ENCODE measurements at regions not wholly inside any gene's neighbourhood (a gene's known extent, or its start where the extent isn't known, plus 50 kb on each side); places are given as distances from the start of the nearest gene placed in this dataset.

DNA sequence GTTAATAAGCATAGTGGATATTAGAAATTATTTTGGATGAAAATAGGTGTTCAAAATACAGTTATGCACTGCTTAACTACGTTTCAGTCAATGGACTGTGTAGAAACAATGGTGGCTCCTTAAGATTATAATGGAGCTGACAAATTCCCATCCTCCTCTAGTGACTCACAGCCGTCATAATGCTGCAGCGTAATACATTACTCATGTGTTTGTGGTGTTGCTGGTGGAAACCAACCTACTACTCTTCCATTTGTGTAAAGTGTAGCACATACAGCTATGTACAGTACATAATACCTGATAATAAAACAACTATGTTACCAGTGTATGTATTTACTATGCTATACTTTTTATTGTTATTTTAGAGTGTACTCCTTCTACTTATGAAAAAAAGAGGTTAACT is 111.2 kb upstream of the TMCC3 start:
- no peaks in the 10 kb centered on the region for H3K9me3 Mint-ChIP-seq
- TF ChIP-seq CTCF (IDR thresholded peaks at IDR 0.05) (no peak), EZH2 (IDR thresholded peaks at IDR 0.05) (no peak), EZH2phosphoT487 (IDR thresholded peaks at IDR 0.05) (no peak)
- no peak overlapping the region for H3K9ac ChIP-seq
- no peak overlapping the region for H2AFZ ChIP-seq (replicated peaks)
- H3K4me1 ChIP-seq: no peaks in the 10 kb centered on the region
- H3K36me3 Mint-ChIP-seq: no peaks in the 10 kb centered on the region
- no peaks in the 10 kb centered on the region for H3K79me2 ChIP-seq (ENCODE audit: low read depth)
- H3K27me3 Mint-ChIP-seq (ENCODE audit: insufficient read depth, low read depth): peaks cover 2% of the 10 kb centered on the region
- no peaks in the 10 kb centered on the region for H3F3A ChIP-seq (ENCODE audit: low read depth)
- no peaks in the 10 kb centered on the region for H3K36me3 ChIP-seq
- H3K4me2 ChIP-seq: no peak overlapping the region
- H3K4me1 Mint-ChIP-seq: no peaks in the 10 kb centered on the region
- no peak overlapping the region for H3K4me3 Mint-ChIP-seq
- H3K9me3 ChIP-seq (ENCODE audit: low read depth): no peaks in the 10 kb centered on the region
- H3K27ac ChIP-seq: no peak overlapping the region
- no peak for DNase-seq (ENCODE audit: low spot score)
- no peak overlapping the region for H3K27ac Mint-ChIP-seq
- no peak overlapping the region for H3K4me3 ChIP-seq
- no peaks in the 10 kb centered on the region for H3K27me3 ChIP-seq
- no peaks in the 10 kb centered on the region for H4K20me1 ChIP-seq (ENCODE audit: low read depth)

GRCh38 chr12:94760786-94761185 is 110.4 kb upstream of the TMCC3 start:
- no peak overlapping the region for H2AFZ ChIP-seq (replicated peaks)
- Mint-ChIP-seq H3K27me3 (ENCODE audit: insufficient read depth, low read depth) (peaks cover 2% of the 10 kb centered on the region), H3K36me3 (no peaks in the 10 kb centered on the region), H3K4me3 (no peak overlapping the region), H3K9me3 (no peaks in the 10 kb centered on the region), H3K27ac (no peak overlapping the region), H3K4me1 (no peaks in the 10 kb centered on the region)
- no peaks in the 10 kb centered on the region for H3K9me3 ChIP-seq (ENCODE audit: low read depth)
- no peak for TF ChIP-seq EZH2 (IDR thresholded peaks at IDR 0.05)
- TF ChIP-seq CTCF (IDR thresholded peaks at IDR 0.05): no peak
- TF ChIP-seq EZH2phosphoT487 (IDR thresholded peaks at IDR 0.05): no peak
- DNase-seq (ENCODE audit: low spot score): no peak
- no peaks in the 10 kb centered on the region for H3K4me1 ChIP-seq
- no peak overlapping the region for H3K27ac ChIP-seq
- H3K36me3 ChIP-seq: no peaks in the 10 kb centered on the region
- H3K9ac ChIP-seq: no peak overlapping the region
- no peaks in the 10 kb centered on the region for H3F3A ChIP-seq (ENCODE audit: low read depth)
- H3K4me3 ChIP-seq: no peak overlapping the region
- no peak overlapping the region for H3K4me2 ChIP-seq
- H4K20me1 ChIP-seq (ENCODE audit: low read depth): no peaks in the 10 kb centered on the region
- no peaks in the 10 kb centered on the region for H3K79me2 ChIP-seq (ENCODE audit: low read depth)
- H3K27me3 ChIP-seq: no peaks in the 10 kb centered on the region

- H3K4me3 ChIP-seq: no peak overlapping the region
- no peak overlapping the region for H3K27ac ChIP-seq
- H3K9me3 Mint-ChIP-seq: peaks cover 4% of the 10 kb centered on the region
- no peak overlapping the region for H3K27ac Mint-ChIP-seq
- peaks cover 2% of the 10 kb centered on the region for H3K27me3 Mint-ChIP-seq (ENCODE audit: insufficient read depth, low read depth)
- no peak for TF ChIP-seq EZH2phosphoT487 (IDR thresholded peaks at IDR 0.05)
- TF ChIP-seq CTCF (IDR thresholded peaks at IDR 0.05): no peak
- no peaks in the 10 kb centered on the region for H4K20me1 ChIP-seq (ENCODE audit: low read depth)
- no peak overlapping the region for H2AFZ ChIP-seq (replicated peaks)
- peaks cover 14% of the 10 kb centered on the region for H3K4me1 Mint-ChIP-seq
- no peaks in the 10 kb centered on the region for H3K27me3 ChIP-seq
- no peaks in the 10 kb centered on the region for H3K36me3 ChIP-seq
- H3K9ac ChIP-seq: no peak overlapping the region
- no peaks in the 10 kb centered on the region for H3K4me1 ChIP-seq
- no peaks in the 10 kb centered on the region for H3F3A ChIP-seq (ENCODE audit: low read depth)
- H3K4me3 Mint-ChIP-seq: no peak overlapping the region
- no peaks in the 10 kb centered on the region for H3K9me3 ChIP-seq (ENCODE audit: low read depth)
- H3K36me3 Mint-ChIP-seq: no peaks in the 10 kb centered on the region
- DNase-seq (ENCODE audit: low spot score): no peak
- no peak overlapping the region for H3K4me2 ChIP-seq
- H3K79me2 ChIP-seq (ENCODE audit: low read depth): no peaks in the 10 kb centered on the region
These were observed 106.4 kb upstream of the TMCC3 start for GRCh38 chr12:94756789-94757188.

GRCh38 chr12:94755598-94755997 is 105.2 kb upstream of the TMCC3 start:
- H3K4me3 ChIP-seq: no peak overlapping the region
- H3K4me1 ChIP-seq: no peaks in the 10 kb centered on the region
- H3K79me2 ChIP-seq (ENCODE audit: low read depth): no peaks in the 10 kb centered on the region
- H3K36me3 Mint-ChIP-seq: no peaks in the 10 kb centered on the region
- H3F3A ChIP-seq (ENCODE audit: low read depth): no peaks in the 10 kb centered on the region
- H3K9ac ChIP-seq: no peak overlapping the region
- no peaks in the 10 kb centered on the region for H3K9me3 ChIP-seq (ENCODE audit: low read depth)
- peaks cover 4% of the 10 kb centered on the region for H3K9me3 Mint-ChIP-seq
- peaks cover 2% of the 10 kb centered on the region for H3K27me3 Mint-ChIP-seq (ENCODE audit: insufficient read depth, low read depth)
- no peak overlapping the region for H3K4me3 Mint-ChIP-seq
- DNase-seq (ENCODE audit: low spot score): no peak
- H3K27ac Mint-ChIP-seq: no peak overlapping the region
- no peak overlapping the region for H3K4me2 ChIP-seq
- H3K36me3 ChIP-seq: no peaks in the 10 kb centered on the region
- no peak overlapping the region for H2AFZ ChIP-seq (replicated peaks)
- no peaks in the 10 kb centered on the region for H3K27me3 ChIP-seq
- H3K4me1 Mint-ChIP-seq: peaks cover 17% of the 10 kb centered on the region
- TF ChIP-seq EZH2 (IDR thresholded peaks at IDR 0.05) (no peak), CTCF (IDR thresholded peaks at IDR 0.05) (no peak), EZH2phosphoT487 (IDR thresholded peaks at IDR 0.05) (no peak)
- no peaks in the 10 kb centered on the region for H4K20me1 ChIP-seq (ENCODE audit: low read depth)
- H3K27ac ChIP-seq: no peak overlapping the region
